ENCODE measurements at regions not wholly inside any gene's neighbourhood (a gene's known extent, or its start where the extent isn't known, plus 50 kb on each side); places are given as distances from the start of the nearest gene placed in this dataset.

GRCh38 chr12:45535610-45536180 is 193.8 kb upstream of the ARID2 start:
- Histone ChIP-seq H3K9ac (ENCODE audit: insufficient read depth, low read depth, low read length) (no peak overlapping the region), H3K4me1 (ENCODE audit: insufficient read depth, low read length) (no peaks in the 10 kb centered on the region), H3K27ac (ENCODE audit: extremely low read length, insufficient read depth, low read length) (no peak overlapping the region), H4K20me1 (ENCODE audit: insufficient read depth, low read length) (no peaks in the 10 kb centered on the region), H3K36me3 (replicated peaks in 1 of 2; ENCODE audit: control insufficient read depth in 1 of 2, insufficient read depth in 2 of 2, low read length in 2 of 2) (no peaks in the 10 kb centered on the region), H2AFZ (ENCODE audit: low read length) (no peak overlapping the region), H3K79me2 (ENCODE audit: insufficient read depth, low read length) (no peaks in the 10 kb centered on the region), H3K9me3 (ENCODE audit: low read length) (no peaks in the 10 kb centered on the region), H3K4me2 (ENCODE audit: low read depth, low read length) (no peak overlapping the region), H3K27me3 (ENCODE audit: control insufficient read depth in 1 of 2, insufficient read depth in 2 of 2, low read length in 2 of 2) (no peaks in the 10 kb centered on the region; a peak in 1 of 5 replicates), H3K4me3 (replicated peaks in 1 of 3; ENCODE audit: insufficient read depth in 1 of 3, low read depth in 2 of 3, low read length in 3 of 3) (no peak overlapping the region)
- no TSS peak for BruUV-seq (replicated peaks)
- ChIA-PET CTCF (ENCODE audit: low intra/inter-chr PET ratio, low total read pairs) (no interaction called here), POLR2A (no interaction called here)
- intact Hi-C loops (cut with micrococcal nuclease; ENCODE audit: unreplicated experiment) (no loop called here), in situ Hi-C loops (cut with HindIII; ENCODE audit: extremely low pct_ligation_motif_present, low pct_unique_long_range_greater_than_20kb) (loop anchor here (25.0 kb wide), 1 partner anchor 352 kb away; no protein-coding TSS in a partner anchor)
- ATAC-seq (no peak), DNase-seq (ENCODE audit: low spot score) (no peak), FAIRE-seq (no peak)
- TF ChIP-seq ZFP41 (CRISPR knock-in tag; IDR thresholded peaks at IDR 0.05; ENCODE audit: borderline replicate concordance) = no peak
- no peak for TF ChIP-seq ZNF749 (CRISPR knock-in tag; IDR thresholded peaks at IDR 0.05; ENCODE audit: borderline replicate concordance)
- no peak for TF ChIP-seq SALL1 (CRISPR knock-in tag; IDR thresholded peaks at IDR 0.05)
- TF ChIP-seq XBP1 (CRISPR knock-in tag; IDR thresholded peaks at IDR 0.05) = no peak
- no peak for TF ChIP-seq SNAI1 (CRISPR knock-in tag; IDR thresholded peaks at IDR 0.05; ENCODE audit: borderline replicate concordance)
- no peak for TF ChIP-seq HNF4A (CRISPR knock-in tag; IDR thresholded peaks at IDR 0.05)
- no peak for TF ChIP-seq SUZ12 (IDR thresholded peaks at IDR 0.05; ENCODE audit: low read depth, low read length)
- TF ChIP-seq AGO2 (optimal IDR thresholded peaks at IDR 0.05; ENCODE audit: low read depth, low read length) = no peak
- TF ChIP-seq REPIN1 (CRISPR knock-in tag; IDR thresholded peaks at IDR 0.05; ENCODE audit: borderline replicate concordance, low read depth) = no peak
- TF ChIP-seq MLLT10 (CRISPR knock-in tag; IDR thresholded peaks at IDR 0.05) = no peak
- no peak for TF ChIP-seq ZNF430 (CRISPR knock-in tag; IDR thresholded peaks at IDR 0.05)
- TF ChIP-seq ZNF383 (CRISPR knock-in tag; IDR thresholded peaks at IDR 0.05; ENCODE audit: borderline replicate concordance) = no peak
- no peak for TF ChIP-seq SP1 (IDR thresholded peaks at IDR 0.05)
- no peak for TF ChIP-seq SP1 (CRISPR knock-in tag; IDR thresholded peaks at IDR 0.05)
- TF ChIP-seq, protein P1, sequence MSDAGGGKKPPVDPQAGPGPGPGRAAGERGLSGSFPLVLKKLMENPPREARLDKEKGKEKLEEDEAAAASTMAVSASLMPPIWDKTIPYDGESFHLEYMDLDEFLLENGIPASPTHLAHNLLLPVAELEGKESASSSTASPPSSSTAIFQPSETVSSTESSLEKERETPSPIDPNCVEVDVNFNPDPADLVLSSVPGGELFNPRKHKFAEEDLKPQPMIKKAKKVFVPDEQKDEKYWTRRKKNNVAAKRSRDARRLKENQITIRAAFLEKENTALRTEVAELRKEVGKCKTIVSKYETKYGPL (CRISPR knock-in tag; IDR thresholded peaks at IDR 0.05) = no peak
- TF ChIP-seq ZNF446 (CRISPR knock-in tag; IDR thresholded peaks at IDR 0.05) = no peak
- TF ChIP-seq MBD4 (IDR thresholded peaks at IDR 0.05; ENCODE audit: borderline replicate concordance, low read length) = no peak
- TF ChIP-seq IKZF4 (CRISPR knock-in tag; IDR thresholded peaks at IDR 0.05; ENCODE audit: borderline replicate concordance, low read depth, not compliant biosample characterization) = no peak
- no peak for TF ChIP-seq ZNF704 (CRISPR knock-in tag; IDR thresholded peaks at IDR 0.05; ENCODE audit: borderline replicate concordance)
- no peak for TF ChIP-seq JARID2 (CRISPR knock-in tag; IDR thresholded peaks at IDR 0.05; ENCODE audit: insufficient replicate concordance)
- TF ChIP-seq ZBTB21 (CRISPR knock-in tag; IDR thresholded peaks at IDR 0.05) = no peak
